NCI-H2107 (cell line): ENCODE measurements at regions not wholly inside any gene's neighbourhood (a gene's known extent, or its start where the extent isn't known, plus 50 kb on each side); places are given as distances from the start of the nearest gene placed in this dataset.

ENCODE experiments used
- DNase-seq: peaks from one replicate; lab custom pipeline; 2025; lab: John Stamatoyannopoulos, UW

DNA sequence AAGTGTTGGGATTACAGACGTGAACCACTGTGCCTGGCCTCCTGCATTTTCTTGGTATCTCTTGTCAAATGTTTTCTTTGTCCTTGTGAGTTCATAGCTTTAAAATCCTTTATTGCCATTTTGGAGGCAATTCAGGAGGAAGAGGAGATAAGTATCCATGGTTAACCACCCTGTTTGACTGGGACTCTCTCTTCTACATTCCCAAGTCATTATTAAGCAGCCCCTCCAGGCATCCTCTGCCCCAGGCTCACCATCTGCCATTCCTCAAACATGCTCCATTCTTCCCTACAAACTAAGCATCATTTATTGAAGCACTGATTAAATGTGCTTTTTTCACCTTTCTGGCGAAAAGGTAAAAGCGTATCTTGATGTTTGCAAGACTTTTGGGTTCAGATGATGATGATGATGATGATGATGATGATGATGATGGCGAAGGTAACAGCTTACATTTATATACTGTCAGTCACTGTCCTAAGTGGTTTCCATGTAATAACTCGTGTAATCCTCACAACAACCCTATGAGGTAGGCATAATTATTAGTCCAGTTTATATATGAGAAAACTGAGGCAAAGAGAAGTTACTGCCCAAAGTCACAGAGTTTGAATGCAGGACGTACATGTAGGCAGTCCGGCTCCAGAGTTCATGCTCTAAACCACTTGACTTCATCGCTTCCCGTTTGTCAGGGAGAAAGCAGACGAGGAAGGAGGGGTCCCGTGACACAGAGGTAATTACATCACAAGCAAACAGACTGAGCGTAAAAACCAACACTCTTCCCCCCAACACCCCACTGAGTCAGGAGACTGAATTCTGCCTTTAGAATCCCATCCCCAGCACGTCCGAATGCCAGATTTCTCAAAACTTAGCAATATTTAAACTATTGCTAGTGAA, 69.7 kb upstream of the ACKR3 start:
- DNase-seq, result no peak

DNA sequence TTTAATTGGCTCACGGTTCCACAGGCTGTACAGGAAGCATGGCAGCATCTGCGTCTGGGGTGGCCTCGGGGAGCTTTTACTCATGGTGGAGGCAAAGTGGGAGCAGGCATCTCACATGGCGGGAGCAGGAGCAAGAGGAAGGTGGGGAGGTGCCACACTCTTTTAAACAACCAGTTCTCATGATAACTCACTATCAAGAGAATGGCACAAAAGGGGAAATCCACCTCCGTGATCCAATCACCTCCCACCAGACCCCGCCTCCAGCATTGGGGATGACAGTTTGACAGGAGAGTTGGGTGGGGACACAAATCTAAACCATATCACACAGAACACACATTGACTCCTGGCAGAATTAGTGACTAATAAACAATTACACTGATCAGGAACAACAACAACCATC, 68.6 kb upstream of the ACKR3 start:
- DNase-seq, result no peak

DNA sequence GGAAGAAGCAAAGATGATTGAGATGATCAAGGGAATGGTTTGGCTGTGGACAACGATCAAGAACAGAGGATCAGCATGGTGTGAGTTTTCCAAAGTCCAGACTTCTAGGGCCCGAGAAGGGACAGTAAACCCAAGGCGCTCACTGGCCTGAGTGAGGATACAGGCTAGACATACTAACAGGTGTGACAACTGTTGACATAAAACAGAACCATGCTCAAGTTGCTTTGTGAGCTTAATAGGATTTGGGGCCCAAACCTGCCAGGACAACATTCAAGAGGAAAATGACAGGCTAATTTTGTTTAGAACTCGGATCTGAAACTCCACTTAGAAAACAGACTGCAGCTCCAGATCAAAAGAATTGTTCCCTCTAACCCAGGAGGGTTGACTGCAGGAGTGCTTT, 68.1 kb upstream of the ACKR3 start:
- no peak for DNase-seq

DNA sequence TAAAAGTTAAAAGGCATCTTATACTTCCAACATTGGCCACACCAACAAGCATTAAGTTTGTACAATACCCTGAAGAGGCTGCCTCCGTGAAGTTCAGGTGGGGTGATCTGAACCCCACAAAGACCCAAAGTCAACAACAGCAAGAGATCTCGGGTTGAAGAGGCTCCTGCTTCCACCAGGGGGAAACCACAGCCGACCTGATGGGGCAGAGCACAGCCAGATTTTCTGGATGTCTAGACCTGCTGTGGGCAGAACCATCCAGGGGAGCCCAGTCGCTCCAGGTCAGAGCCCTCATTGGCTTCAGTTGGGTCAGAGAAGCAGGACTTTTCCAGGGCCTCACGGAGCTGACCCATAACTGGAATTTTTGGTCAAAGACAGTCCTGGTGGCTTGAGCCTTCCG, 66.5 kb upstream of the ACKR3 start:
- DNase-seq, result no peak

DNA sequence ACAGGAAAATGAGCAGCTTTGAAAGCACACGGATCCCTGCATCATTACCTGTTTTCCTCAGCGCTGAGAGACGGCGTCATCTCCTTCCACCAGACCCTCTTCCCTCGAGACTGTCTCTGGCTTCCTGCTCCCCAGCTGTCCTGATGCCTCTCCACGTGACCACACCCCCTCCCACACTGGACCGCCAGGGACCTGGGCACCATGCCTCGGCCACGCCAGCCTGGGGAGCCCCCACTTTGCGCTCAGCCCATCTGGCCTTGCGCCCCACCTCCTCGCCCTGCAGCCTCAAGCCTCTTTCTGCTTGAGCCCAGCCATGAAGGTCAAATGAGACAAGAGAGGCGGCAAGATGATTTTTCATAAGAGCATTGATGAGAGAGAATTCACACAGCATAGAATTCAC, 66.0 kb upstream of the ACKR3 start:
- DNase-seq, result no peak

DNA sequence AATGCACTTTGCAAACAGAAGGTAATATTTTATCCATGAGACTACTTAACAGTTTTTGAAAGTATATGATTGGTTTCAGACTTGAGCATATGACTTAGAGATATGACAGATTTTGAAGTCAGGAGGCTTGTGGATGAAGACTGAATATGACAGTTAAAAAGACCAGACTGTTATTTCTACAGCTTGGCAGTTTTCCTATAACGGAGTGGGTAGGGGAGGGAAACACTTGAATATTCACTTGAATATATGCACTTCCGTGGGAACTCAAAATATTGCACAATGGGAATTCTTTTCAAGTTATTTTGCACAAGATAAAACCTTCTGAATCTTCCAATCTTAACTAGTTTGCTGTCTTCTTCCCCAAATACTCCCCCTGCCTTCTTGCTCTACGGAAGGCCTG, 64.6 kb upstream of the ACKR3 start:
- DNase-seq, result no peak

DNA sequence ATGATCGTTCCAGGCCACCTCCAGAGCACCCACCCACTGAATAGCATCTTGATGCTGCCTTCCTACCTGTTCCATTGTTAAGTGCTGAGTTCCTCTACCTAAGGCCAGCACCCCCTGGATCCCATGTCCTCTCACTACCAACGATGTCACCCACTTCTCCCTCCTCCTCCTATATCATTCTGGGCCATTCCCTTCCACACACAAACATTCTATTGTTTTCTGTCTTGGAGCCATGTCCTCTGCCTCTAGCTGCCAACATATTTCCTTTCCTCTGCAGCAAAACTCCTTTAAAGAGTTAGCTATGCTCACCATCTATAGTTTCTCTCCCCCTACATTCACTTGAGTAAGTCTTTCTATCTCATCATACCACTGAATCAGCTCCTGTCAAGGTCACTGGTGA, 64.0 kb upstream of the ACKR3 start:
- no peak for DNase-seq

DNA sequence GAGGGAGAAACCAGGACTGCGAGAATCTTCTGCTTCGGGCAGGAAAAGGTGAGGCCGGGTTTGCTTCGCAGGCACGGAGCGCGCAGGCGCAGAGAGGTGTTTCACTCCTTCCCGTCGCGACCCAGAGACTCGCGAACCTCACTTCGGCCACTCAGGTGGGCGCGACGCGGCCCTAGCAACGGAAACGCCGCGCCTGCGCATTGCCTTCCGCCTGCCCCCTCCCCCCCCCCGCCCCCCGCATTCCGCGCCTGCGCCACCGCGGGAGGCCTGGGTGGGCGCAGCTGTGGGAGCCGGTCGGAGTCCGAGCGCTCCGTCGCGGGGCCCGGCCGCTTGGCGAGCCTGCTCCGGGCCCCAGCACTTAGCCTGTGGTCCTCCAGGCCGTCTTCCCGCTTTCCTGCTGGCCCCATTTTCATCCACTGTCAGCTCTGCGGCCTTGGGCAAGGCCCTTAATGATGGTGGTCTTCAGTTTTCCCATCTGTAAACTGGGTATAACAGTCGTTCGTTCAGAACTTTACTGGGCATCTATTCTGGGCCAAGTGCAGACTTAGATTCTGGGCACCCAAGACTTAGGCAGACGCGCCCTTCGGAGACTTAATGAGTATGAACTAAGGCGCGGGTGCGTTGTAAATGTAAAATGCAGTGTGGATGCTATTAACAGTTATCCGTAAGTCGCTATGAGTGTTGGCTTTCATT, 62.1 kb upstream of the ACKR3 start:
- DNase-seq, result no peak

DNA sequence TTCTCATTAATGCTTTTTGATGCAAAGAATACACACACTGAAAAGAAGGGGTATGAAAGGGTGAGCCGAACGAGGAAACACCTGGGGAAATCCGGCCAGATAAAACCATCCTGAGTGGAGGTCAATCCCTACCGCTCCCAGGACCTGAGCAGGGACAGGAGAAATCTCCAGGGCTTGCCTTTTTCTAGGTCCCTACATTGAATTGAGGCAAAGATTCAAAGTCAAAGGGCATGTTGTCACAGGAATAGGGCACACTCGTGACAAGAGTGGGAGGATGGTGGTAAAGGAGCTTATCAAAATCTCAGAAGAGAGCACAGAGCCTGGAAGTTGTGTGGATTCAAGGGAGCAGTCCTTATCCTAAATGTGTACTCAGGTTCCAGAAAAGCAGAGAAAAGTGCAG, 61.2 kb upstream of the ACKR3 start:
- no peak for DNase-seq

DNA sequence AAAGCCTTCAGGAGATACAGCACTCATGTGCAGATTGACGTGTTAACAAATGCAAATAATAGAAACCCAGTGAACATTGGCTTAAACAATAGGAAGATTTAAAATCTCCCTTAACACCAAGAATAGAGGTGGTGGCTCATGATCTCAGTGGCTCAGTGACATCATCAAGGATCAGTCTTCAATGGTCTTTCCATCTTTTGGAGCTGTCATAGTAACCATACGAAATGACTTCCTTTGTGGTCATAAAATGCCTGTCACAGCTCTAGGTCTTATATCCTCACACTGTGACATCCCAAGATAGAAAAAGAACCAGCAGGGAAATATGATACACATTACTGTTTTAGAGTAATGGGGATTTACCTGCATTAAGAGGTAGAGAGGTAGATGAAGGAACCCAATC, 59.6 kb upstream of the ACKR3 start:
- DNase-seq, result no peak

DNA sequence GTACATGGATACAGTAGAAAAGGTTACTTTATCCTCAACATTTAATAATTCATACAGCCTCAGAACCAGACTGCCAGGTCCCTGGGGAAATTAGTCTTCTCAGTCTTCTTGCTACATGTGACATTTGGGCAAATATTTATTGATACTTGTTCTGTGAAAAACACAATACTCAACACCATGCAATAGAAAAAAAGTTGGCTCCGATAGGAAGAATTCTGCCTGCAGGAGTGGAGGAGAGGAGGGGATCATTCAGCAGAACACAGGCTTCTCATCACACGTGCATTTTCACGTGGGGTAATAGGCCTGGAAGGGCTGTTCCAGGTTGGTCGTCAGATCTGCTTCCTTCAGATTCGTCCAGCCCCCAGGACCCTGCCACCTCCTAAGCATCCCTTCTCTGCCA, 58.4 kb upstream of the ACKR3 start:
- no peak for DNase-seq

DNA sequence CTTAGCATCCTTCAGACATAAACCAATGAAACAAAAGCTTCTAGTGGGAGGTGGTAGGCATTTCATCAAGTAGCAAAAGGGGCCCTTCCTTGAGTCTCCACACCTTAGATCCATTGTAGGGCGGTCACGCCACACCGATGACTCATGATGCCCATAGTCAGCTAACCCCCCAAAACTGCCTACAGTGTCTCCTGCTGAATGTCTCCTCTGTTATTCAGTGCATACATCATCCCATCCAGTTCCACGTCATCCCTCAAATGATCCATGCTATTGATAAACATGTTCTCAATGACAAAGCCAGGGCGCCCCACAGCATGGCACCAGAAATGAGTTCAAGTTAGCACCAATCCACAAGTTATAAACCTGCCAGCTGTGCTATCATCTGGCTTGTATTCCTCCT, 57.4 kb upstream of the ACKR3 start:
- no peak for DNase-seq

DNA sequence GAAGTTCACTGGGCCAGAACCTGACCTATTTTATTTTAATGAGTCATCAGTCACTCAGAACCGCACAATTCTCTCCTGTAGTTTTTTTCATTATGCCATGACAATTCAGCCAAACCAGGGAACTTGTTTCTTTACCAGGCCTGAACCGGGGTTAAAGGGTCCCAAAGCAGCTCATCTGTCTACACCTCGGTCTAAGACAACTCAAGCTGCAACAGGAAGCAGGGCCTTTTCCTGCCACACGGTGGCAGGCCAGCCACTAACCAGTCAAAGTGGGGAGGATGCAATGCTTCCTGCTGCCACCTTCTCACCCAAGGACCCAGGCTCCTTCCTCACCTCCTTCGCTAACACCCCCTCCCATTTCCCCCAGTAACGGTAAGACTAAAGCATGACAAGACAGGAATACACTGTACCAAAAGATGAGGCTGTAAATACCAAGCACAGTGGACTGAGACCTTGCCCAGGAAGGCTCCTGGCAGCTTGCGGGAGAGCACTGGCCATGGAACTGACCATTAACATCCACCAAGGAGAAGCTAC, 56.7 kb upstream of the ACKR3 start:
- DNase-seq, result no peak

DNA sequence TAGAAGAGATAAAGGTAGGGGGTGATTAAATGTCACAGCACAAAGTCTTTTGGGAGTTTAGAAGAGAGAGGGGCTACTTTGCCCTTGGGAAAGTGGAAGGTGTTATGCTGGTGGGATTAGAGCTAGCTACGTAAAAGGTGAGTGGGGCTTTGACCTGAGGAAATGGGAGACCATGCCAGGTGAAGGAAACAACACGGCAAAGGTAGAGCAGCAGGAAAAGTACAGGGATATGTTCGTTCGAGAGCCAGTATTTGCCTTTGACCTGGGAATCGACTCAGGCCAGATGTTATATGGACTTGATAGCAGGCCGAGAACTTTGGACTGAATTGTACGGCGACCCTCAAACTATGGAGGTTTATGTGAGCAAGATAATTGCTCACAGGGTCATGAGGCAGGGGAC, 55.7 kb upstream of the ACKR3 start:
- no peak for DNase-seq

DNA sequence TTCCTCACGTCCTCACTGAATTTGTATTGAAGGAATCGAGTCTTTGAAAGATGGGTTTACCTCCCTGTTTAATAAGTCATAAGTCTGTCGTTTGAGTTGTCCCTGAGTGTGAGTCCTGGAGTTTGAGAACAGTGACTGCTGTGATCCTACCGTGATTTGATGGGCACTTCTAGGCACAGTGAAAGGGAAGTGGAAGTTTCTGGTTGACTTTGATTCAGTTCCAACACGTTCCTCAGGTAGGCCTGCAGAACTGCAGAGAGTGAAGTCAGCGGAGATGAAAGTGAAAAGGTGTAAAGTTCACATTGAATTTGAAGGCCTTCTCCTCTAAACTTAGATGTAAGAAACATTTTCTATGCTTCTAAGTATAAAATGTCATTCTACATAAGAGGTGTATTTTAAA, 52.9 kb upstream of the ACKR3 start:
- DNase-seq, result no peak

DNA sequence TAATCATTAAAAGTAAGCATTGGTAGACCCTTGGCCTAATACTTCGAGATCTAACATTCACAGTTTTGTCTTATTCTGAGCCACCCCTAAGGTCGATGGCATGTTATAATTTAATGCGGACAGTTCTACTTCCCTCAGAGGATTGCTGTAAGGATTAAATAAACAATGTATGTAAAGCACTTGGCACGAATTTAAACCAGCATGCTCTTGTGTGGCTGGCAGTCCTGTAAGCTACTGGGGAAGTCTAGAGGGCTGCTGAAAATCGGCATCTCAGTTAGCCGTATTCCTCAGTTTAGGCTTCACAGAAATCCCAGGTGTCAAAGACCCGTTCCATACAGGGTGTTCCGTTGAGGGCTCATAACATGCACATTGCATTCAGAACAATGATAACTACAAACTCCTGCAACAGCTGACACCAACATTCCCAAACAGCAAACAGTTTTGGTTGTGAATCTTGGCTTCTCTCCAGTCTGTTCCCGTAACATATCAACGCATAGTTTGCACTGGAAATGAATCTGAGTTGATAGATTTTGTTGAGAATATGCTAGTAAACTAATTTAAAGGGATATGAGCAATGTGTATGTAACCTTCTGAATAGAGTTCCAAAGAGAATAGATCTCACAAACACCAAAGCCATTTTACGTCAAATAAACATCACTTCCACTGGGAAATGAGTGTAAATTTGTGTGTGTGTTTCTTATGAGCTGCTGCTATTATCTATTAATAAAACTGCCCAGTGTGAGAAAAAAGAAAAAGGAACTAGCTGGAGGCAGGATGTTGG, 52.2 kb upstream of the ACKR3 start:
- no peak for DNase-seq
